GM19397 (cell line): ENCODE measurements at regions not wholly inside any gene's neighbourhood (a gene's known extent, or its start where the extent isn't known, plus 50 kb on each side); places are given as distances from the start of the nearest gene placed in this dataset.

Experiments used
- ATAC-seq: cut with Tn5 transposase; IDR thresholded peaks from one replicate; pipeline ENCODE4 v1.9.1; 2021; ENCODE audit warnings: mild to moderate bottlenecking, moderate library complexity; ENCODE audit not compliant: unreplicated experiment

DNA sequence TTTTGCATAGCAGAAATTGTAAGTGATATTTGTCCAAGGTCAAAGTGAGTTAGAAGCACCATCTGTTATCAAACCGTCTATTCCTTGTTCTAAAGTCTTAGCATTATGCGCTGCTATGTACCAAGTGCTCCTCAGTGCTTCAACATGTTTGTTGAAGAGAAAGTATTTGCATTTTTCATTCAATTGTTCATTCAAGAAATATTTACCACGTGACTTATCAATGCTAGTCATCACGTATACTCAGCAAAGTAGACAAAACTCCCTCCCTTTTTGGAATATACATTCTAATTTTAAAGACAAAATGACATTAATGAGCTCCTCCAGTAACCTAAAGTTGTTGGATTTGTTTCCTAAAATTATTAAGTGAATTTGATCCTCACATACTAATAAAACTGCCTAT lies 388.0 kb upstream of the CDH8 start:
- no peak for ATAC-seq

- ATAC-seq: no peak
Observed at GRCh38 chr16:62408760-62409159, 372.5 kb upstream of the CDH8 start.

GRCh38 chr16:62406387-62406786 lies 370.1 kb upstream of the CDH8 start:
- ATAC-seq: no peak

- no peak for ATAC-seq
Observed at GRCh38 chr16:62404842-62405611, 368.8 kb upstream of the CDH8 start.

- ATAC-seq: no peak
Observed at GRCh38 chr16:62392698-62393097, 356.5 kb upstream of the CDH8 start.

DNA sequence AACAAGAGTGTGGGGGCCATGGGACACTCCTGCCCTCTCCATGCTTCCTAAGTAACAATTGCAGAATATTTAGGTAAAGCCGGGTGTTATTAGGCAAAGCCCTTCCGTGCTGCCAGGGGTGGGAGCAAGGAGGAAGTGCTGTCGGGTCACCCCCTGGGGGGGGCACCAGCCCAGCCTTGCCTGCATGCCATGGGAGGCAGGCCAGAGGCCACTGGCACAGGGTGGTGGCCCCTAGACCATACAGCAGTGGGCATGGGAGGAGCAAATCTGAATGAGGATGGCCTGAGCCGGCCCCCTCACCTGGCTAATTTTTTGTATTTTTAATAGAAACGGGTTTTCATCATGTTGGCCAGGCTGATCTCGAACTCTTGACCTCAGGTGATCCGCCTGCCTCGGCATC lies 355.7 kb upstream of the CDH8 start:
- no peak for ATAC-seq

DNA sequence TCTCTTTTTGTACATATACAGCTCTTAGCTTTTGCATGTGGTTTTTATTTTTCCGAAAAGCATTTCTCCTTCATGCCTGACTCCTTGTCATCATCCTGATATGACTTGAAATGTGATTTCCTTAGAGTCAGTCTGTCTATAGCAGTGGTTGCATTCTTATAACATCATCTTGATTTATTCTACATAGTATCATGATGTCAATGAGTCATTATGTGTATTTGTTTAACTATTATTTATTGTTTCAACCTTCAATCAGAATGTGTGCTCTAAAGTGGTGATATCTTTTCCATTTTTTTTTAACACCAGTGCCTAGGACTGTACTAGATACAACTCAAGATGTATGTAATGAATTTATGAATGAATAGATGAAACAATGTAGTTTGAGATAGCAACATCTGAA lies 354.9 kb upstream of the CDH8 start:
- ATAC-seq: no peak

DNA sequence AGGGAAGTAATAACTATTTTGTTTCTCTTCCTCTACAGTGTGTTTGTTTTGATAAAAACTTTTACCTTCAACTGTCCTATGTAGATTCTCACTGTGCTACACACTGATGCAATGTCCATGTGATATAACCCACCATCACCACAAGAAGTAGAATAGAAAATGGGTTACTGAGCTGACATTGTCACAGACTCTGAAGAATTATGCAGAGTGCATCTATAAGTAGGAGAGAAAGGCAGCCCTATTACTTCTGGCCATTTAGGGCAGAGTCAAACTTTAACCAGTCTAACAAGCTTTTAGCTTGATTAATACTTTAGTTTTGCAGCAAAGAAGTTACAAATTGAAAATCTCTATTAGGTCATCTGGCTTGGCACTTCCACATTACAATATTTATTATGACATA lies 354.0 kb upstream of the CDH8 start:
- ATAC-seq: no peak

DNA sequence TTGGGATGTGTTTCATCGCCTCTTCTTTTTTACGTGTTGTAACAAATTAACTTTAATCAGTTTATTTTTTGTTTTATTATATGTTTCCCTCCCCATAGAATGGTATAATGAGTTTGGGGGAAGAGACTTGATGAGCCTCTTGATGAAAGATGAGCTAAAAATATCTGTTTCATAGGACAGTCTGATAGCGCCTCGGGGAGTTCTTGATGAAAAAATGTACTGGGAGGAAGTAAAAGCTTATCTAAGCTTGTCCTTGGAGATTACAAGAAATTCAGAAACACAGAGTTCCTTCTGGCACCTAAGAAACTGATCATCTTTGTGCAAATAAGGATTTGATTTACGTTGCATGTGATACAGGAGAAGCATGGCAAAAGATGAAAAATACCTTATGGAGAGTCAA lies 350.2 kb upstream of the CDH8 start:
- ATAC-seq: no peak

DNA sequence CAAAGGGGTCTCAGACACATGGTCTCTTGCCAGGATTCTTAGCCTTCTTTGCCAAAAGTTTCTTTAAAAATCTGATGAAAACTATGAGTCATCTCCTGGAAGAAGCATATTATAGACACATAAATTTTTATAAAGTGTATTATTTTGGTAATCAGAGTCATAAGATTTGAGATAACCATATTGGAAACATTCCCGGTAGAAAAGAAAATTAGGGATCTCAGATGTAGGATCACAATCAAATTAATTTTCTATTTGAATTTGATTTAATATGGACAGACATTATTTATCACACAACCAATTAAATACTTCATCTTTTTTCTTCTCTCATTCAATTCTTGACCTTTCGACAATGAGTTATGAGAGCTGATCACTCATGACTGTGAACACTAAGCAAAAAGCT lies 347.7 kb upstream of the CDH8 start:
- ATAC-seq: no peak

DNA sequence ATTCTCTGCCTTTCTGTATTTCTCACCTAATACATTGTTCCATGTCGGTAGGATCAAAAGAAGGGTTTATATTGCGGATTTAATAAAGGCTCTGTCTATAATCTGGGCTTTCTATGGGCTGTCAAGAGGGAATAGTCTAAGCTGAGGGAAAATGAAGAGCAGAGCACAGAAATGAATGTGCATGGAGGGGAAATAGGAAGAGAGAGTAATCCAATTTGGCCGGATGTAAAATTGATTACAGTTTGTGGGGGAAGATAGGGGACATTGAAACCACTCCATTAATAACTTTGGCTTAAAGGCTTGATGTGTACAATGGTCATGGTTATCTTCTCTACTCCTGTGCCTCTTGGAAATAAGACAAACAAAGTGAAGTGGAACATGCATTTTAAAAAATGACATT lies 334.2 kb upstream of the CDH8 start:
- no peak for ATAC-seq

DNA sequence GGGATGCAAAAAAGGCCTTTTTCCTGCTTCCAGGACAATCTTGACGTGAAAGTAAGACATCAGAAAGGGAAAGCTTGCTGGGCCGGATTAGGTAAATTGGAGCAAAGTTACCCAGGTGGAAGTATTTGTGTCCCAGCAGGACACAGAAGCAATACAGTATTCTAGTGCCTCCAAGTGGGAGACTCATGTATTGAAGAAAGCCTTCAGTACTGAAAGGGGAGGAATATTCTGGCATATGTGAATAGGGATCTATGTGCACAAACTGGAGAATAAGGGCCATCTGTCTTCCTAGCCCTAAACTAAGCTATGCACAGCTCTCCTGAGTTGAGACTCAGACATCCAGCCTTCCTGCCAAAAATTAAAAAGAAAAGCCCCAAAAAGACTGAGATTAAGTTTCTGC lies 327.3 kb upstream of the CDH8 start:
- ATAC-seq: no peak

DNA sequence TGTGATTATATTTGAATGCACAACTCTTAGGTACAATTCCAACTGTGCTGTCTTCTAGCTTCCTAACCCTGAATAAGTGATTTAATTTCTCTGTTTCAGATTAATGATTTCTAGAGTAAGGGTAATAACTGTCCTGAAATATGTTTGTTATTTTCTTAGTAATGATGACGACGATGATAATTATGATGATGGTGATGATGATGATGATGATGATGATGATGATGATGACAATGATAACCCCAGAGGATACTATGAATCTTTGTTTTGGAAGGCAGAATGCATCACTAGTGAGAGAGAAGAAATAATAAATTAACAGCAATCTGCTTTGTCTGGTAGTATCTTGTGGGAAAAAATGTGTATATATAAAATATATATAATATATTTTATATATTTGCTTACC lies 317.1 kb upstream of the CDH8 start:
- no peak for ATAC-seq

DNA sequence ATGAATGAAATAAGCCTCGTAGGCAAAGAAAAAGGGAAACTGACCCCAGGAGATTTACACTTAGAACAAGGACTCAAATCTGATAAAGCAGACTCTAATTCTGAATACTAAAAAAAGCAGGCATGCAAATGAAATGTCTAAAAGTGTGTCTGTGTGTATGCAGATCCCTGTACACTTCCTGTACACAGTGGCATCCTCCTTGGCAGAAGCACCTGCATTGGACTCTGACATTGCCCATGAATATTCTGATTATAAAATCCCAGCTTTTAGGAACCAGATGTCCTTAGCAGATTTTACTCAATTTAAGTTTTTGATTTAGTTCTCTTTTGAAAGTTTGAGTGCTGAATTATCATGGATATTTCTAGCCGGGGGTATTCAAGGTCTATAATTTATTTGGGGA lies 306.0 kb upstream of the CDH8 start:
- ATAC-seq: no peak

GRCh38 chr16:62335356-62335755 lies 299.1 kb upstream of the CDH8 start:
- no peak for ATAC-seq

GRCh38 chr16:62321606-62322005 lies 285.4 kb upstream of the CDH8 start:
- ATAC-seq: no peak

GRCh38 chr16:62298600-62298999 lies 262.4 kb upstream of the CDH8 start:
- ATAC-seq: no peak

GRCh38 chr16:62294213-62294972 lies 258.2 kb upstream of the CDH8 start:
- ATAC-seq: no peak

GRCh38 chr16:62288990-62289629 lies 252.9 kb upstream of the CDH8 start:
- no peak for ATAC-seq

GRCh38 chr16:62280506-62280905 lies 244.3 kb upstream of the CDH8 start:
- ATAC-seq: no peak

GRCh38 chr16:62277942-62278341 lies 241.7 kb upstream of the CDH8 start:
- ATAC-seq: no peak

DNA sequence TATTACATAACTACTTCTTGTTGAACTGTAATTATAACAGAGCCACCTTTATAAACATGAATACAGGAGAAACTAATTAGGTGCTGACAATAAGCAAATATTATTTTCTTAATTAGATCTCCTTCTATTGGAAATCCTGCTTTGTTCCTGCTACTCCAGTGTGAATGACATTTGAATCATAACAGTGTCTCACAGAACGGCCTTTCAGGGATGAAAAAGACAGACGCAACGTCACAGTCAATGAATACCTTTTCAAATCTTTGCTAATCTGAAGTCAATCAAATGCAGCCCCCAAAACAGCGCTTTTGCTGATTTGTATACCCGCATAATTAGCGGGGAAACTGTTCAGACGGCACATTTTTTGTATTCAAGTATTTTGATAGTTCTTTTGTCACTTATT lies 240.4 kb upstream of the CDH8 start:
- no peak for ATAC-seq
